NCI-H1436 (cell line): ENCODE measurements at regions not wholly inside any gene's neighbourhood (a gene's known extent, or its start where the extent isn't known, plus 50 kb on each side); places are given as distances from the start of the nearest gene placed in this dataset.

Experiments used
- DNase-seq: peaks from one replicate; lab custom pipeline; 2025; lab: John Stamatoyannopoulos, UW

GRCh38 chr18:70662588-70662987 is 373.7 kb downstream of the SOCS6 start:
- no peak for DNase-seq

- no peak for DNase-seq
Observed at GRCh38 chr18:70659036-70659925, 370.4 kb downstream of the SOCS6 start.

- DNase-seq: no peak
Observed at GRCh38 chr18:70653671-70654070, 364.8 kb downstream of the SOCS6 start.

- DNase-seq: no peak
Observed at GRCh38 chr18:70650878-70651277, 362.0 kb downstream of the SOCS6 start.

GRCh38 chr18:70649683-70650082 is 360.8 kb downstream of the SOCS6 start:
- no peak for DNase-seq

GRCh38 chr18:70645971-70646370 is 357.1 kb downstream of the SOCS6 start:
- no peak for DNase-seq

GRCh38 chr18:70643812-70644211 is 355.0 kb downstream of the SOCS6 start:
- DNase-seq: no peak

- DNase-seq: no peak
Observed at GRCh38 chr18:70641156-70641775, 352.4 kb downstream of the SOCS6 start.

GRCh38 chr18:70640336-70640887 is 351.6 kb downstream of the SOCS6 start:
- DNase-seq: no peak

- DNase-seq: no peak
Observed at GRCh38 chr18:70636991-70637390, 348.1 kb downstream of the SOCS6 start.

GRCh38 chr18:70634576-70635147 is 345.8 kb downstream of the SOCS6 start:
- no peak for DNase-seq

- DNase-seq: no peak
Observed at GRCh38 chr18:70627182-70627802, 338.4 kb downstream of the SOCS6 start.

- no peak for DNase-seq
Observed at GRCh38 chr18:70622622-70623419, 334.0 kb downstream of the SOCS6 start.

- no peak for DNase-seq
Observed at GRCh38 chr18:70621710-70622109, 332.9 kb downstream of the SOCS6 start.

GRCh38 chr18:70620837-70621612 is 332.2 kb downstream of the SOCS6 start:
- no peak for DNase-seq

GRCh38 chr18:70617020-70617763 is 328.3 kb downstream of the SOCS6 start:
- DNase-seq: no peak

GRCh38 chr18:70600225-70600925 is 311.5 kb downstream of the SOCS6 start:
- DNase-seq: no peak

- no peak for DNase-seq
Observed at GRCh38 chr18:70598406-70598805, 309.6 kb downstream of the SOCS6 start.

GRCh38 chr18:70582981-70583380 is 294.1 kb downstream of the SOCS6 start:
- DNase-seq: no peak
